H1 (cell line): ENCODE measurements at regions not wholly inside any gene's neighbourhood (a gene's known extent, or its start where the extent isn't known, plus 50 kb on each side); places are given as distances from the start of the nearest gene placed in this dataset.

Experiments used
- CTCF ChIA-PET: fragments of 300-600 bp; sonication (Branson Sonifier 250); formaldehyde crosslinking; loops from one replicate; lab custom pipeline; 2021; ENCODE audit not compliant: partially characterized antibody; lab: Charles Lee
- POLR2A ChIA-PET: fragments of 300-600 bp; sonication (Branson Sonifier 250); formaldehyde crosslinking; loops from one replicate; lab custom pipeline; 2021; ENCODE audit warnings: inconsistent platforms; ENCODE audit not compliant: partially characterized antibody; lab: Charles Lee
- DNase-seq, 2 experiments: peaks; one replicate each; pipeline versions ENCODE4 v3.0.0 to v3.0.0-alpha.2; 2010 to 2022; ENCODE audit warnings: low spot score in 2 of 2, low read depth in 1 of 2, mixed read lengths in 1 of 2
- FAIRE-seq: peaks from 2 replicates; lab custom pipeline; 2011; peaks lifted over from hg19 to GRCh38; lab: Jason Lieb, UNC
- H2AFZ ChIP-seq: 2 replicates; pipeline ENCODE4 v1.8.1; 2012; ENCODE audit warnings: low read length, inconsistent platforms
- H2AK5ac ChIP-seq: 2 replicates; pipeline ENCODE4 v1.6.1; 2013; ENCODE audit warnings: low read depth, low read length
- H2BK120ac ChIP-seq: replicated peaks from 2 replicates; pipeline ENCODE3; 2013; ENCODE audit warnings: low read depth, low read length, inconsistent platforms
- H2BK12ac ChIP-seq: 2 replicates; pipeline ENCODE4 v1.6.1; 2013; ENCODE audit warnings: low read depth, low read length
- H2BK15ac ChIP-seq: 2 replicates; pipeline ENCODE4 v1.6.1; 2013; ENCODE audit warnings: low read length
- H2BK20ac ChIP-seq: 2 replicates; pipeline ENCODE4 v1.6.1; 2013; ENCODE audit warnings: low read length
- H2BK5ac ChIP-seq: 2 replicates; pipeline ENCODE4 v1.6.1; 2013; ENCODE audit warnings: low read depth, low read length
- H3K14ac ChIP-seq: 2 replicates; pipeline ENCODE4 v1.6.1; 2013; ENCODE audit warnings: inconsistent platforms; ENCODE audit not compliant: insufficient read length
- H3K18ac ChIP-seq: 2 replicates; pipeline ENCODE4 v1.6.1; 2013; ENCODE audit warnings: low read length; ENCODE audit errors: extremely low read depth
- H3K23ac ChIP-seq: 2 replicates; pipeline ENCODE4 v1.6.1; 2013; ENCODE audit warnings: inconsistent platforms; ENCODE audit not compliant: insufficient read length
- H3K23me2 ChIP-seq: 2 replicates; pipeline ENCODE4 v1.6.1; 2013; ENCODE audit warnings: low read depth, low read length
- H3K27ac ChIP-seq: 2 replicates; pipeline ENCODE4 v1.6.1; 2011; ENCODE audit warnings: low read depth, low read length, inconsistent platforms
- H3K27me3 ChIP-seq, 4 experiments: replicated peaks in 1 of 4; 1 replicate in 1 of 4; 2 replicates in 3 of 4; pipeline versions ENCODE4 v1.6.1 to v1.8.1; 2011 to 2013; ENCODE audit warnings: low read length in 3 of 4, mild to moderate bottlenecking in 3 of 4, inconsistent platforms in 2 of 4, mixed read lengths in 2 of 4, moderate library complexity in 1 of 4; ENCODE audit not compliant: control insufficient read depth in 3 of 4, insufficient read depth in 3 of 4; ENCODE audit errors: extremely low read depth in 1 of 4
- H3K36me3 ChIP-seq, 4 experiments: 2 replicates each; pipeline versions ENCODE4 v1.6.1 to v1.8.1; 2011 to 2013; ENCODE audit warnings: mild to moderate bottlenecking in 4 of 4, low read length in 3 of 4, moderate library complexity in 2 of 4, control low read depth in 1 of 4, inconsistent platforms in 1 of 4; ENCODE audit not compliant: insufficient read depth in 4 of 4, control insufficient read depth in 2 of 4
- H3K4ac ChIP-seq: replicated peaks from 2 replicates; pipeline ENCODE3; 2013; ENCODE audit warnings: low read length, low read depth, mixed read lengths, inconsistent platforms; ENCODE audit not compliant: insufficient read length
- H3K4me1 ChIP-seq, 4 experiments: replicated peaks in 1 of 4; 1 replicate in 1 of 4; 2 replicates in 3 of 4; pipeline versions ENCODE4 v1.6.1 to v1.8.1; 2011 to 2013; ENCODE audit warnings: low read length in 3 of 4, inconsistent platforms in 2 of 4, mixed read lengths in 1 of 4; ENCODE audit not compliant: insufficient read depth in 4 of 4, control insufficient read depth in 3 of 4
- H3K4me2 ChIP-seq, 2 experiments: 2 replicates each; pipeline versions ENCODE4 v1.6.1 to v1.8.1; 2011 to 2013; ENCODE audit warnings: low read depth in 2 of 2, low read length in 2 of 2, control low read depth in 1 of 2, inconsistent platforms in 1 of 2, mild to moderate bottlenecking in 1 of 2; ENCODE audit not compliant: insufficient read depth in 1 of 2
- H3K4me3 ChIP-seq, 4 experiments: fragments of 200-600, 300-600 bp in 1 of 4; sonication (generic), shearing (Covaris generic), sonication (Bioruptor Twin) in 1 of 4; 2 replicates each; pipeline versions ENCODE4 v1.5.1 to v1.8.1; 2011 to 2016; ENCODE audit warnings: low read length in 4 of 4, low read depth in 3 of 4, control low read depth in 2 of 4, inconsistent platforms in 2 of 4, mild to moderate bottlenecking in 2 of 4, mixed read lengths in 1 of 4, moderate library complexity in 1 of 4; ENCODE audit not compliant: insufficient read depth in 2 of 4; ENCODE audit errors: extremely low read depth in 1 of 4
- H3K56ac ChIP-seq: replicated peaks from 2 replicates; pipeline ENCODE3; 2013; ENCODE audit warnings: low read depth, mild to moderate bottlenecking, mixed read lengths, low read length, inconsistent platforms; ENCODE audit not compliant: insufficient read length
- H3K79me1 ChIP-seq: 2 replicates; pipeline ENCODE4 v1.6.1; 2013; ENCODE audit warnings: low read depth, low read length, control low read depth
- H3K79me2 ChIP-seq, 2 experiments: 2 replicates each; pipeline versions ENCODE4 v1.6.1 to v1.8.1; 2012 to 2013; ENCODE audit warnings: low read length in 2 of 2, mild to moderate bottlenecking in 2 of 2, inconsistent platforms in 1 of 2; ENCODE audit not compliant: insufficient read depth in 2 of 2, control insufficient read depth in 1 of 2
- H3K9ac ChIP-seq, 4 experiments: replicated peaks in 1 of 4; 1 replicate in 1 of 4; 2 replicates in 3 of 4; pipeline versions ENCODE4 v1.6.1 to v1.8.1; 2011 to 2013; ENCODE audit warnings: low read depth in 3 of 4, low read length in 3 of 4, control low read depth in 2 of 4, mild to moderate bottlenecking in 2 of 4, moderate library complexity in 2 of 4, inconsistent platforms in 1 of 4; ENCODE audit errors: extremely low read depth in 1 of 4
- H3K9me3 ChIP-seq, 2 experiments: 2 replicates each; pipeline versions ENCODE4 v1.6.1 to v1.8.1; 2012 to 2013; ENCODE audit warnings: mild to moderate bottlenecking in 2 of 2, moderate library complexity in 2 of 2, control low read depth in 1 of 2, inconsistent platforms in 1 of 2, low read depth in 1 of 2, low read length in 1 of 2, mixed read lengths in 1 of 2; ENCODE audit not compliant: insufficient read depth in 2 of 2
- H4K20me1 ChIP-seq, 2 experiments: replicated peaks in 1 of 2; 2 replicates each; pipeline versions ENCODE3 to v1.8.1; 2011 to 2013; ENCODE audit warnings: inconsistent platforms in 2 of 2, low read length in 2 of 2, mild to moderate bottlenecking in 1 of 2; ENCODE audit not compliant: insufficient read depth in 2 of 2, control insufficient read depth in 1 of 2
- H4K5ac ChIP-seq: 2 replicates; pipeline ENCODE4 v1.6.1; 2013; ENCODE audit warnings: low read length, low read depth, mixed read lengths, inconsistent platforms; ENCODE audit not compliant: insufficient read length
- H4K8ac ChIP-seq: 2 replicates; pipeline ENCODE4 v1.8.0; 2013; ENCODE audit warnings: mild to moderate bottlenecking, moderate library complexity, low read length, inconsistent platforms; ENCODE audit not compliant: insufficient read depth; ENCODE audit errors: extremely low read depth
- H4K91ac ChIP-seq: replicated peaks from 2 replicates; pipeline ENCODE3; 2013; ENCODE audit warnings: low read length, mixed read lengths, inconsistent platforms; ENCODE audit not compliant: insufficient read length
- CTBP2 ChIP-seq: IDR thresholded peaks from 2 replicates; pipeline ENCODE4 v1.7.0; 2011; ENCODE audit warnings: borderline replicate concordance, mild to moderate bottlenecking, moderate library complexity, mixed read lengths, low read length; ENCODE audit not compliant: insufficient read depth, insufficient read length
- EZH2 ChIP-seq: fragments of 200-600 bp; sonication (generic); IDR thresholded peaks from 2 replicates; pipeline ENCODE4 v1.7.1; 2012; ENCODE audit warnings: low read depth, mild to moderate bottlenecking, moderate library complexity, low read length, inconsistent platforms; ENCODE audit not compliant: severe bottlenecking
- GTF2F1 ChIP-seq: IDR thresholded peaks from 2 replicates; pipeline ENCODE4 v1.6.1; 2012; ENCODE audit warnings: low read depth, low read length, improper control_type of control experiment, borderline replicate concordance
- KDM5A ChIP-seq: fragments of 200-600 bp; IDR thresholded peaks from 2 replicates; pipeline ENCODE4 v1.7.1; 2012; ENCODE audit warnings: mild to moderate bottlenecking, low read length, inconsistent platforms, mixed read lengths
- RXRA ChIP-seq: IDR thresholded peaks from 2 replicates; pipeline ENCODE4 v1.6.1; 2011; ENCODE audit warnings: low read depth, mild to moderate bottlenecking, low read length, moderate library complexity; ENCODE audit not compliant: insufficient read depth
- TCF12 ChIP-seq: IDR thresholded peaks from 2 replicates; pipeline ENCODE4 v1.6.1; 2011; ENCODE audit warnings: low read depth, mild to moderate bottlenecking, low read length
- WGBS, 2 experiments: shearing (Covaris generic) in 1 of 2; methylation state at CpG; one replicate each; pipeline versions ENCODE4 v1.1.6 to v1.1.7; 2013 to 2015; ENCODE audit warnings: low lambda C conversion rate in 2 of 2, mixed read lengths in 2 of 2, inconsistent platforms in 1 of 2, low coverage in 1 of 2, missing lambda C conversion rate in 1 of 2; ENCODE audit not compliant: insufficient replicate concordance in 2 of 2, insufficient coverage in 1 of 2, insufficient read length in 1 of 2; ENCODE audit errors: extremely low coverage in 1 of 2, missing lambda C conversion rate in 1 of 2; 5-methylcytosine and 5-hydroxymethylcytosine counted together

GRCh38 chr6:139448998-139449610 lies 74.7 kb upstream of the CITED2 start:
- no peaks in the 10 kb centered on the region for H3K36me3 ChIP-seq
- H3K27ac ChIP-seq = no peak overlapping the region
- H3K23ac ChIP-seq = no peak overlapping the region
- H2AFZ ChIP-seq = peak overlapping the region; percentile 28; the same call in 1 of the 2 replicates
- H3K27me3 ChIP-seq = no peaks in the 10 kb centered on the region
- 81% methylated on average over 4 of the region's 4 CpGs; no CpG with 5 or more reads in 1 of the 2 experiments for WGBS, 2 experiments
- no peak overlapping the region for H4K5ac ChIP-seq
- H3K79me2 ChIP-seq = no peaks in the 10 kb centered on the region
- H3K9ac ChIP-seq = no peak overlapping the region
- peak overlapping the region; percentile 54 for H2BK120ac ChIP-seq
- peak overlapping the region; percentile 52 for H4K91ac ChIP-seq
- H2BK15ac ChIP-seq = no peak overlapping the region
- H3K4me1 ChIP-seq = peaks cover 0 to 2% (median 0%) of the 10 kb centered on the region in 4 experiments; a peak in 2 of 7 replicates
- H3K14ac ChIP-seq = no peak overlapping the region
- H3K4ac ChIP-seq = peak overlapping the region; percentile 19
- no peak overlapping the region for H2BK20ac ChIP-seq
- no peak overlapping the region for H3K4me3 ChIP-seq
- H4K8ac ChIP-seq = no peak overlapping the region
- DNase-seq (no peak), FAIRE-seq (no peak)
- H2BK5ac ChIP-seq = peak overlapping the region; percentile 63; the same call in 1 of the 2 replicates
- no peaks in the 10 kb centered on the region for H3K9me3 ChIP-seq
- no peak overlapping the region for H2AK5ac ChIP-seq
- H3K18ac ChIP-seq = no peak overlapping the region; the same call in 1 of the 2 replicates
- H4K20me1 ChIP-seq = no peaks in the 10 kb centered on the region
- H3K4me2 ChIP-seq = no peak overlapping the region
- no peak overlapping the region for H3K56ac ChIP-seq
- TF ChIP-seq GTF2F1 (no peak), RXRA (no peak), TCF12 (no peak), EZH2 (no peak), KDM5A (no peak), CTBP2 (no peak)
- ChIA-PET POLR2A (no interaction called here), CTCF (no interaction called here)
- H2BK12ac ChIP-seq = no peak overlapping the region; the same call in 1 of the 2 replicates
- no peaks in the 10 kb centered on the region for H3K79me1 ChIP-seq
- H3K23me2 ChIP-seq = no peaks in the 10 kb centered on the region
